Psoas muscle (tissue), 7 donors: ENCODE measurements at regions not wholly inside any gene's neighbourhood (a gene's known extent, or its start where the extent isn't known, plus 50 kb on each side); places are given as distances from the start of the nearest gene placed in this dataset.

ENCODE experiments used
- ATAC-seq, 4 donors: fragments of 200-7000 bp; cut with Tn5 transposase; one replicate each; pipeline ENCODE4 v1.9.1; 2020; ENCODE audit warnings: moderate library complexity in 3 of 4, mild to moderate bottlenecking in 2 of 4
- DNase-seq, 2 donors: peaks; one replicate each; pipeline ENCODE4 v3.0.0-alpha.2; 2020
- H3K27ac ChIP-seq: fragments of 200-600 bp; one replicate; pipeline ENCODE4 v1.8.0; 2022
- H3K27me3 ChIP-seq, 3 donors: fragments of 200-600 bp in 1 of 3; one replicate each; pipeline versions ENCODE4 v1.6.1 to v1.8.0; 2013 to 2022; ENCODE audit warnings: low read length in 2 of 3, mild to moderate bottlenecking in 2 of 3, moderate library complexity in 1 of 3; ENCODE audit not compliant: insufficient read depth in 3 of 3
- H3K36me3 ChIP-seq, 2 donors: fragments of 200-600 bp in 1 of 2; one replicate each; pipeline versions ENCODE4 v1.6.1 to v1.8.0; 2013 to 2022; ENCODE audit warnings: low read depth in 1 of 2, mild to moderate bottlenecking in 1 of 2, moderate library complexity in 1 of 2; ENCODE audit not compliant: insufficient read depth in 1 of 2
- H3K4me1 ChIP-seq: fragments of 200-600 bp; one replicate; pipeline ENCODE4 v1.8.0; 2022
- H3K4me3 ChIP-seq: fragments of 200-600 bp; one replicate; pipeline ENCODE4 v1.8.0; 2022; ENCODE audit warnings: mild to moderate bottlenecking
- H3K9me3 ChIP-seq: fragments of 200-600 bp; one replicate; pipeline ENCODE4 v1.8.0; 2022
- CTCF ChIP-seq: fragments of 200-600 bp; IDR thresholded peaks from one replicate; pipeline ENCODE4 v1.8.0; 2022; ENCODE audit warnings: antibody characterized with exemption
- WGBS, 3 donors: extraction: QIAGEN DNeasy Blood & Tissue Kit; methylation state at CpG; one replicate each; pipeline versions ENCODE4 v1.1.6 to v1.1.7; 2013; 5-methylcytosine and 5-hydroxymethylcytosine counted together
- intact Hi-C, 2 donors: fragments of 100-400 bp; cut with DNase I; formaldehyde crosslinking; loops; one replicate each; pipeline versions ENCODE4 v1.11.0 to v1.14.2; 2022
- donor health status: healthy with polysubstance abuse.
- donor health status: DM: no; HTN: no; CAD: no; lungs with moderate emphysema.
- donor health status: Bipolar disorder and iron deficiency.
- donor health status: healthy.
- donor health status: DM: yes; HTN: yes; CAD: no.
- donor health status: DM: no; HTN: no; CAD: no.
- donor health status: DM: yes; HTN: yes; CAD: no.

GRCh38 chr18:30208546-30208945 lies 834.0 kb downstream of the DSC3 start:
- Histone ChIP-seq H3K36me3 (no peaks in the 10 kb centered on the region), H3K27me3 (no peaks in the 10 kb centered on the region), H3K4me3 (no peak overlapping the region), H3K4me1 (no peaks in the 10 kb centered on the region), H3K9me3 (no peaks in the 10 kb centered on the region), H3K27ac (no peak overlapping the region)
- intact Hi-C loops, result no loop called here
- no peak for ATAC-seq
- no peak for TF ChIP-seq CTCF
- no peak for DNase-seq
- 55 to 79% (median 57%) methylated on average over 1 of the region's 1 CpG for WGBS, 3 donors

GRCh38 chr18:30192216-30192615 lies 850.3 kb downstream of the DSC3 start:
- H3K4me3 ChIP-seq, result no peak overlapping the region
- WGBS, 3 donors, result 70 to 93% (median 83%) methylated on average over 3 of the region's 3 CpGs
- no peak for DNase-seq
- intact Hi-C loops, result no loop called here
- H3K27me3 ChIP-seq, result no peaks in the 10 kb centered on the region
- H3K4me1 ChIP-seq, result no peaks in the 10 kb centered on the region
- no peak for TF ChIP-seq CTCF
- no peak overlapping the region for H3K27ac ChIP-seq
- ATAC-seq, result no peak
- no peaks in the 10 kb centered on the region for H3K36me3 ChIP-seq
- peaks cover 20% of the 10 kb centered on the region for H3K9me3 ChIP-seq

- TF ChIP-seq CTCF, result no peak
- ATAC-seq (no peak), DNase-seq (no peak)
- H3K9me3 ChIP-seq, result peaks cover 18% of the 10 kb centered on the region
- no peaks in the 10 kb centered on the region for H3K27me3 ChIP-seq
- 95 to 96% (median 95%) methylated on average over 2 of the region's 2 CpGs for WGBS, 3 donors
- H3K36me3 ChIP-seq, result no peaks in the 10 kb centered on the region
- H3K27ac ChIP-seq, result no peak overlapping the region
- intact Hi-C loops, result no loop called here
- H3K4me1 ChIP-seq, result no peaks in the 10 kb centered on the region
- H3K4me3 ChIP-seq, result no peak overlapping the region
Measured at GRCh38 chr18:30186245-30186644, 856.3 kb downstream of the DSC3 start.

- TF ChIP-seq CTCF, result no peak
- ATAC-seq (no peak), DNase-seq (no peak)
- Histone ChIP-seq H3K4me1 (no peaks in the 10 kb centered on the region), H3K36me3 (no peaks in the 10 kb centered on the region), H3K4me3 (no peak overlapping the region), H3K27ac (no peak overlapping the region), H3K27me3 (no peaks in the 10 kb centered on the region), H3K9me3 (no peaks in the 10 kb centered on the region)
- WGBS, 3 donors, result 67 to 81% (median 71%) methylated on average over 4 of the region's 4 CpGs
- intact Hi-C loops, result no loop called here
Measured at GRCh38 chr18:30177056-30177455, 865.5 kb downstream of the DSC3 start.

GRCh38 chr18:30175621-30176225 lies 866.8 kb downstream of the DSC3 start:
- ATAC-seq (no peak), DNase-seq (no peak)
- Histone ChIP-seq H3K4me1 (no peaks in the 10 kb centered on the region), H3K36me3 (no peaks in the 10 kb centered on the region), H3K27me3 (no peaks in the 10 kb centered on the region), H3K4me3 (no peak overlapping the region), H3K27ac (no peak overlapping the region), H3K9me3 (no peaks in the 10 kb centered on the region)
- TF ChIP-seq CTCF, result no peak
- 93 to 94% (median 94%) methylated on average over 16 to 19 of the region's 19 CpGs for WGBS, 3 donors
- intact Hi-C loops, result no loop called here
